HG03196 (cell line): ENCODE measurements at regions not wholly inside any gene's neighbourhood (a gene's known extent, or its start where the extent isn't known, plus 50 kb on each side); places are given as distances from the start of the nearest gene placed in this dataset.

Experiments
- ATAC-seq: cut with Tn5 transposase; IDR thresholded peaks from one replicate; pipeline ENCODE4 v1.9.1; 2021; ENCODE audit not compliant: unreplicated experiment

- ATAC-seq: no peak
Observed at GRCh38 chr2:6495466-6495865, 370.2 kb downstream of the CMPK2 start.

GRCh38 chr2:6496376-6496775 lies 369.3 kb downstream of the CMPK2 start:
- ATAC-seq: no peak

- ATAC-seq: no peak
Observed at GRCh38 chr2:6497048-6497447, 368.7 kb downstream of the CMPK2 start.

GRCh38 chr2:6498841-6499240 lies 366.9 kb downstream of the CMPK2 start:
- no peak for ATAC-seq

GRCh38 chr2:6499691-6500090 lies 366.0 kb downstream of the CMPK2 start:
- no peak for ATAC-seq

- no peak for ATAC-seq
Observed at GRCh38 chr2:6506361-6506794, 359.3 kb downstream of the CMPK2 start.

- ATAC-seq: no peak
Observed at GRCh38 chr2:6506859-6507258, 358.8 kb downstream of the CMPK2 start.

GRCh38 chr2:6510532-6510931 lies 355.2 kb downstream of the CMPK2 start:
- no peak for ATAC-seq

GRCh38 chr2:6512589-6512988 lies 353.1 kb downstream of the CMPK2 start:
- no peak for ATAC-seq

- no peak for ATAC-seq
Observed at GRCh38 chr2:6516674-6517073, 349.0 kb downstream of the CMPK2 start.

- no peak for ATAC-seq
Observed at GRCh38 chr2:6518361-6518760, 347.3 kb downstream of the CMPK2 start.

- no peak for ATAC-seq
Observed at GRCh38 chr2:6523476-6523875, 342.2 kb downstream of the CMPK2 start.

- no peak for ATAC-seq
Observed at GRCh38 chr2:6524691-6525474, 340.8 kb downstream of the CMPK2 start.

- no peak for ATAC-seq
Observed at GRCh38 chr2:6525475-6525964, 340.2 kb downstream of the CMPK2 start.

GRCh38 chr2:6526093-6526824 lies 339.4 kb downstream of the CMPK2 start:
- no peak for ATAC-seq

GRCh38 chr2:6531304-6531703 lies 334.4 kb downstream of the CMPK2 start:
- no peak for ATAC-seq

GRCh38 chr2:6535572-6535971 lies 330.1 kb downstream of the CMPK2 start:
- ATAC-seq: no peak

GRCh38 chr2:6538607-6539006 lies 327.1 kb downstream of the CMPK2 start:
- no peak for ATAC-seq

- no peak for ATAC-seq
Observed at GRCh38 chr2:6545336-6545735, 320.4 kb downstream of the CMPK2 start.

- no peak for ATAC-seq
Observed at GRCh38 chr2:6545795-6546194, 319.9 kb downstream of the CMPK2 start.

GRCh38 chr2:6554466-6554865 lies 311.2 kb downstream of the CMPK2 start:
- ATAC-seq: no peak

GRCh38 chr2:6556755-6557154 lies 309.0 kb downstream of the CMPK2 start:
- no peak for ATAC-seq
